Astrocyte of the cerebellum (primary cell): ENCODE measurements at regions not wholly inside any gene's neighbourhood (a gene's known extent, or its start where the extent isn't known, plus 50 kb on each side); places are given as distances from the start of the nearest gene placed in this dataset.

Experiments
- DNase-seq: peaks from one replicate; pipeline ENCODE4 v3.0.0-alpha.2; 2011; ENCODE audit warnings: low read depth
- H3K4me3 ChIP-seq: 2 replicates; pipeline ENCODE4 v1.5.1; 2011; ENCODE audit warnings: mild to moderate bottlenecking, low read depth, low read length, moderate library complexity
- CTCF ChIP-seq: IDR thresholded peaks from 2 replicates; pipeline ENCODE4 v1.5.1; 2012; ENCODE audit warnings: low read length, low read depth, moderate library complexity, mild to moderate bottlenecking; ENCODE audit errors: missing control alignments
- in situ Hi-C: cut with HindIII; loops from 2 replicates; pipeline ENCODE4 v1.10.0; 2017; ENCODE audit warnings: low sequenced_read_pairs

- H3K4me3 ChIP-seq = no peak overlapping the region
- in situ Hi-C loops = no loop called here
- TF ChIP-seq CTCF = no peak
- no peak for DNase-seq
Measured at GRCh38 chr3:193935916-193936315, 200.0 kb upstream of the HES1 start.

GRCh38 chr3:193938613-193939012 lies 197.3 kb upstream of the HES1 start:
- TF ChIP-seq CTCF = no peak
- DNase-seq = no peak
- in situ Hi-C loops = no loop called here
- no peak overlapping the region for H3K4me3 ChIP-seq

- TF ChIP-seq CTCF = no peak
Measured at GRCh38 chr3:193939527-193939926, 196.4 kb upstream of the HES1 start.

GRCh38 chr3:193940526-193940925 lies 195.4 kb upstream of the HES1 start:
- DNase-seq = no peak
- no peak overlapping the region for H3K4me3 ChIP-seq
- in situ Hi-C loops = no loop called here
- no peak for TF ChIP-seq CTCF

More at GRCh38 chr3:193939527-193939926, 196.4 kb upstream of the HES1 start:
- in situ Hi-C loops = no loop called here
- DNase-seq = no peak
- no peak overlapping the region for H3K4me3 ChIP-seq

GRCh38 chr3:193941486-193941885 lies 194.5 kb upstream of the HES1 start:
- TF ChIP-seq CTCF = no peak
- DNase-seq = no peak
- in situ Hi-C loops = no loop called here
- no peak overlapping the region for H3K4me3 ChIP-seq

GRCh38 chr3:193942516-193943055 lies 193.4 kb upstream of the HES1 start:
- TF ChIP-seq CTCF = no peak
- no peak for DNase-seq
- in situ Hi-C loops = no loop called here
- H3K4me3 ChIP-seq = no peak overlapping the region

GRCh38 chr3:193943200-193943599 lies 192.7 kb upstream of the HES1 start:
- DNase-seq = no peak
- in situ Hi-C loops = no loop called here
- no peak overlapping the region for H3K4me3 ChIP-seq

More at GRCh38 chr3:193943200-193943599, 192.7 kb upstream of the HES1 start:
- TF ChIP-seq CTCF = no peak
